IMR-90 (cell line): ENCODE measurements at regions not wholly inside any gene's neighbourhood (a gene's known extent, or its start where the extent isn't known, plus 50 kb on each side); places are given as distances from the start of the nearest gene placed in this dataset.

Source experiments
- ATAC-seq: fragments of 200-7000 bp; cut with Tn5 transposase; 2 replicates; pipeline ENCODE4 v1.9.1; 2020; ENCODE audit warnings: low read depth, mild to moderate bottlenecking, moderate library complexity
- BruUV-seq: library from RNA; stranded (reverse); fragments of 400-500 nt; replicated peaks from 2 replicates; lab custom pipeline; 2021; lab: Mats Ljungman, UMichigan
- CTCF ChIA-PET: fragments of 300-600 bp; formaldehyde crosslinking; extraction: SDS; loops from one replicate; lab custom pipeline; 2021; ENCODE audit warnings: antibody characterized with exemption; lab: Yijun Ruan, JAX
- POLR2A ChIA-PET: fragments of 300-600 bp; sonication (Branson Sonifier 250); formaldehyde crosslinking; loops from one replicate; lab custom pipeline; 2022; ENCODE audit warnings: antibody characterized with exemption; ENCODE audit not compliant: unreplicated experiment; lab: Charles Lee
- DNase-seq: peaks from one replicate; pipeline ENCODE4 v3.0.0; 2013
- H2AFZ ChIP-seq: replicated peaks from 2 replicates; pipeline ENCODE3; 2013; ENCODE audit warnings: low read length, mild to moderate bottlenecking; ENCODE audit not compliant: poor library complexity
- H2AK5ac ChIP-seq: 2 replicates; pipeline ENCODE4 v1.6.1; 2013; ENCODE audit warnings: low read depth, low read length, inconsistent platforms
- H2AK9ac ChIP-seq: replicated peaks from 2 replicates; pipeline ENCODE3; 2013; ENCODE audit warnings: mild to moderate bottlenecking, low read depth, low read length, moderate library complexity; ENCODE audit not compliant: poor library complexity
- H2BK120ac ChIP-seq: 2 replicates; pipeline ENCODE4 v1.6.1; 2013; ENCODE audit warnings: low read depth, low read length, inconsistent platforms
- H2BK15ac ChIP-seq: 3 replicates; pipeline ENCODE4 v1.6.1; 2013; ENCODE audit warnings: low read depth, low read length, inconsistent platforms
- H2BK20ac ChIP-seq: 2 replicates; pipeline ENCODE4 v1.6.1; 2013; ENCODE audit warnings: low read depth, mild to moderate bottlenecking, inconsistent platforms, low read length, moderate library complexity
- H2BK5ac ChIP-seq: 2 replicates; pipeline ENCODE4 v1.6.1; 2013; ENCODE audit warnings: mild to moderate bottlenecking, low read depth, low read length, inconsistent platforms; ENCODE audit not compliant: poor library complexity, severe bottlenecking
- H3K14ac ChIP-seq: replicated peaks from 2 replicates; pipeline ENCODE4 v1.6.1; 2013; ENCODE audit warnings: low read depth, low read length, inconsistent platforms
- H3K18ac ChIP-seq: 2 replicates; pipeline ENCODE4 v1.6.1; 2013; ENCODE audit warnings: low read depth, low read length, control low read depth
- H3K23ac ChIP-seq: 2 replicates; pipeline ENCODE4 v1.6.1; 2013; ENCODE audit warnings: low read depth, low read length, inconsistent platforms
- H3K27ac ChIP-seq: 2 replicates; pipeline ENCODE4 v1.5.1; 2013; ENCODE audit warnings: mild to moderate bottlenecking, control low read depth, low read length; ENCODE audit not compliant: insufficient read depth
- H3K27me3 ChIP-seq: 2 replicates; pipeline ENCODE4 v1.6.1; 2013; ENCODE audit warnings: low read length; ENCODE audit not compliant: control insufficient read depth, insufficient read depth
- H3K36me3 ChIP-seq: 2 replicates; pipeline ENCODE4 v1.6.1; 2013; ENCODE audit warnings: low read length, mixed read lengths; ENCODE audit not compliant: control insufficient read depth, insufficient read depth
- H3K4ac ChIP-seq: 2 replicates; pipeline ENCODE4 v1.6.1; 2013; ENCODE audit warnings: low read depth, low read length, inconsistent platforms
- H3K4me1 ChIP-seq: 2 replicates; pipeline ENCODE4 v1.6.1; 2013; ENCODE audit warnings: low read length, mixed read lengths; ENCODE audit not compliant: control insufficient read depth, insufficient read depth
- H3K4me2 ChIP-seq: 2 replicates; pipeline ENCODE4 v1.6.1; 2013; ENCODE audit warnings: low read depth, mild to moderate bottlenecking, control low read depth, low read length, moderate library complexity
- H3K4me3 ChIP-seq: 2 replicates; pipeline ENCODE4 v1.5.1; 2013; ENCODE audit warnings: low read depth, mild to moderate bottlenecking, control low read depth, low read length, moderate library complexity; ENCODE audit not compliant: insufficient read depth
- H3K56ac ChIP-seq: 2 replicates; pipeline ENCODE4 v1.6.1; 2013; ENCODE audit warnings: low read length, inconsistent platforms; ENCODE audit not compliant: insufficient read depth; ENCODE audit errors: extremely low read depth
- H3K79me1 ChIP-seq, 2 experiments: 2 replicates each; pipeline ENCODE4 v1.6.1; 2013; ENCODE audit warnings: low read length in 2 of 2, inconsistent platforms in 1 of 2, low read depth in 1 of 2
- H3K9ac ChIP-seq: 2 replicates; pipeline ENCODE4 v1.6.1; 2013; ENCODE audit warnings: low read depth, low read length, control low read depth
- H3K9me1 ChIP-seq: 2 replicates; pipeline ENCODE4 v1.6.1; 2013; ENCODE audit warnings: low read length, inconsistent platforms; ENCODE audit not compliant: insufficient read depth
- H3K9me3 ChIP-seq: 2 replicates; pipeline ENCODE4 v1.6.1; 2013; ENCODE audit warnings: low read length; ENCODE audit not compliant: control insufficient read depth, insufficient read depth
- H4K20me1 ChIP-seq: 2 replicates; pipeline ENCODE4 v1.6.1; 2013; ENCODE audit warnings: low read length, inconsistent platforms; ENCODE audit not compliant: insufficient read depth
- H4K5ac ChIP-seq: 2 replicates; pipeline ENCODE4 v1.6.1; 2013; ENCODE audit warnings: mild to moderate bottlenecking, low read depth, low read length, control low read depth
- H4K8ac ChIP-seq, 2 experiments: 2 replicates each; pipeline ENCODE4 v1.6.1; 2013; ENCODE audit warnings: low read depth in 2 of 2, low read length in 2 of 2, control low read depth in 1 of 2, inconsistent platforms in 1 of 2
- H4K91ac ChIP-seq: 2 replicates; pipeline ENCODE4 v1.6.1; 2013; ENCODE audit warnings: low read depth, low read length, inconsistent platforms; ENCODE audit not compliant: insufficient read depth
- BHLHE40 ChIP-seq: fragments of 150-350 bp; IDR thresholded peaks from 2 replicates; pipeline ENCODE4 v1.6.1; 2016; ENCODE audit warnings: mild to moderate bottlenecking, low read depth, low read length
- ELK1 ChIP-seq: fragments of 150-350 bp; IDR thresholded peaks from 2 replicates; pipeline ENCODE4 v1.6.1; 2016; ENCODE audit warnings: low read depth, mild to moderate bottlenecking, low read length, moderate library complexity, borderline replicate concordance
- USF2 ChIP-seq: fragments of 150-350 bp; IDR thresholded peaks from 2 replicates; pipeline ENCODE4 v1.6.1; 2017; ENCODE audit warnings: mild to moderate bottlenecking, antibody characterized with exemption, low read length, low read depth
- WGBS, 2 experiments: methylation state at CpG; one replicate each; pipeline versions ENCODE4 v1.1.5 to v1.1.7; 2013; ENCODE audit warnings: missing lambda C conversion rate in 2 of 2; ENCODE audit not compliant: insufficient read length in 1 of 2; ENCODE audit errors: extremely low coverage in 2 of 2; 5-methylcytosine and 5-hydroxymethylcytosine counted together
- dilution Hi-C: fragments of 300-500 bp; cut with HindIII; formaldehyde crosslinking; loops from one replicate; pipeline ENCODE4 v1.14.3; 2018; ENCODE audit warnings: low sequenced_read_pairs; ENCODE audit not compliant: unreplicated experiment
- in situ Hi-C: fragments of 300-500 bp; cut with MboI; formaldehyde crosslinking; loops from 3 replicates; pipeline ENCODE4 v1.14.3; 2019; ENCODE audit warnings: low sequenced_read_pairs, inconsistent platforms, mixed read lengths
- intact Hi-C: fragments of 100-400 bp; cut with micrococcal nuclease; formaldehyde crosslinking; loops from 2 replicates; pipeline ENCODE4 v1.10.0; 2022

GRCh38 chrX:69395306-69395705 lies 108.8 kb upstream of the NALF2 start:
- ChIA-PET POLR2A (no interaction called here), CTCF (no interaction called here)
- DNase-seq (no peak), ATAC-seq (no peak)
- dilution Hi-C loops: no loop called here
- no peak overlapping the region for H3K56ac ChIP-seq
- no peak overlapping the region for H3K9ac ChIP-seq
- in situ Hi-C loops: loop anchor here (25.0 kb wide), 2 partner anchors 92 to 1208 kb away; no protein-coding TSS in a partner anchor
- no peak overlapping the region for H4K8ac ChIP-seq
- peaks cover 21% of the 10 kb centered on the region for H3K27me3 ChIP-seq
- no peak overlapping the region for H3K14ac ChIP-seq
- no peaks in the 10 kb centered on the region for H3K9me1 ChIP-seq
- H2BK5ac ChIP-seq: no peak overlapping the region
- no peak overlapping the region for H2AFZ ChIP-seq
- H4K20me1 ChIP-seq: no peaks in the 10 kb centered on the region
- no peak overlapping the region for H2BK15ac ChIP-seq
- H2BK120ac ChIP-seq: no peak overlapping the region
- H3K4me1 ChIP-seq: no peaks in the 10 kb centered on the region
- no peak overlapping the region for H3K4me2 ChIP-seq
- H3K23ac ChIP-seq: no peak overlapping the region
- H3K4ac ChIP-seq: no peak overlapping the region
- BruUV-seq: no TSS peak
- H2BK20ac ChIP-seq: no peak overlapping the region
- no peaks in the 10 kb centered on the region for H3K36me3 ChIP-seq
- H4K5ac ChIP-seq: no peak overlapping the region
- no peak overlapping the region for H2AK9ac ChIP-seq
- no peak overlapping the region for H4K91ac ChIP-seq
- no CpG with 5 or more reads among the region's 4 CpGs for WGBS, 2 experiments
- H3K27ac ChIP-seq: no peak overlapping the region
- TF ChIP-seq ELK1: no peak
- TF ChIP-seq BHLHE40: no peak
- TF ChIP-seq USF2: no peak
- H2AK5ac ChIP-seq: no peak overlapping the region
- intact Hi-C loops: no loop called here
- no peak overlapping the region for H3K18ac ChIP-seq
- H3K4me3 ChIP-seq: no peak overlapping the region
- no peaks in the 10 kb centered on the region for H3K79me1 ChIP-seq
- H3K9me3 ChIP-seq: no peaks in the 10 kb centered on the region
